ENCODE measurements at regions not wholly inside any gene's neighbourhood (a gene's known extent, or its start where the extent isn't known, plus 50 kb on each side); places are given as distances from the start of the nearest gene placed in this dataset.
"Not testable (repeated sequence)": the region's sequence is repeated elsewhere in the genome, so short reads cannot be mapped to it uniquely, and the experiment has no call there.

- Histone ChIP-seq H3K27me3 (ENCODE audit: insufficient read depth, low read length) (no peaks in the 10 kb centered on the region), H3K27ac (ENCODE audit: low read depth, low read length) (no peak overlapping the region), H3K36me3 (ENCODE audit: insufficient read depth, low read length) (no peaks in the 10 kb centered on the region), H3K4me1 (ENCODE audit: insufficient read depth, low read length) (no peaks in the 10 kb centered on the region), H3K4me3 (ENCODE audit: low read length in 2 of 2) (no peak overlapping the region), H3K9me3 (ENCODE audit: control insufficient read depth in 1 of 2, low read length in 2 of 2) (no peaks in the 10 kb centered on the region)
- Mint-ChIP-seq H3K4me1 (no peaks in the 10 kb centered on the region), H3K27ac (no peak overlapping the region), H3K36me3 (no peaks in the 10 kb centered on the region), H3K27me3 (no peaks in the 10 kb centered on the region), H3K9me3 (peaks cover 0 to 5% (median 1%) of the 10 kb centered on the region in 8 donors), H3K4me3 (no peak overlapping the region)
- ChIA-PET CTCF (ENCODE audit: partially characterized antibody) (no interaction called here), POLR2A (ENCODE audit: partially characterized antibody) (no interaction called here)
- intact Hi-C loops (cut with micrococcal nuclease) = no loop called here
- DNase-seq = no peak
Observed at GRCh38 chr16:13463619-13464018, 456.3 kb upstream of the ERCC4 start.

GRCh38 chr16:13471036-13471435 is 448.9 kb upstream of the ERCC4 start:
- POLR2A ChIA-PET (ENCODE audit: partially characterized antibody) = no interaction called here
- Mint-ChIP-seq H3K9me3 (peaks cover 1 to 8% (median 6%) of the 10 kb centered on the region in 8 donors), H3K27me3 (no peaks in the 10 kb centered on the region), H3K27ac (no peak overlapping the region), H3K4me3 (no peak overlapping the region), H3K36me3 (no peaks in the 10 kb centered on the region), H3K4me1 (no peaks in the 10 kb centered on the region)
- intact Hi-C loops (cut with micrococcal nuclease) = no loop called here
- H3K27ac ChIP-seq (ENCODE audit: low read depth, low read length) = no peak overlapping the region
- no peaks in the 10 kb centered on the region for H3K4me1 ChIP-seq (ENCODE audit: insufficient read depth, low read length)
- no peaks in the 10 kb centered on the region for H3K9me3 ChIP-seq (ENCODE audit: control insufficient read depth in 1 of 2, low read length in 2 of 2)
- CTCF ChIA-PET (ENCODE audit: partially characterized antibody) = no interaction called here
- H3K4me3 ChIP-seq (ENCODE audit: low read length in 2 of 2) = no peak overlapping the region
- DNase-seq = no peak
- no peaks in the 10 kb centered on the region for H3K27me3 ChIP-seq (ENCODE audit: insufficient read depth, low read length)
- H3K36me3 ChIP-seq (ENCODE audit: insufficient read depth, low read length) = no peaks in the 10 kb centered on the region

DNA sequence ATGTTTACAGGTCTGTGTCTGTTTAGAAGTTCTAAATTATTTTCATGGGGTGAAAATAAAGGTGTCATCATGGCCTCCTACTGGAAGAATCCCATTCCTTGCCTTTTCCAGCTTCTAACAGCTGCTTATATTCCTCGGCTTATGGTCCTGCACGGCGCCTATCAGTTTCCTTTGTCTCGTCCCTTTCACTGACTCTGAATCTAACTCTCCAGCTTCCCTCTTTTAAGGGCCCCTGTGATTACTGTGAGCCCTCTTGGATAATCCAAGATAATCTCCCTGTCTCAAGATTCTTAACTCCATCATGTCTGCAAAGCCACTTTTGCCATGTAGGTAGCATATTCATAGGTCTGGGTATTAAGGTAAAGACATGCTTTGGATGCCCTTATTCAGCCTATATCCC is 441.0 kb upstream of the ERCC4 start:
- Histone ChIP-seq H3K4me1 (ENCODE audit: insufficient read depth, low read length) (no peaks in the 10 kb centered on the region), H3K36me3 (ENCODE audit: insufficient read depth, low read length) (no peaks in the 10 kb centered on the region), H3K27ac (ENCODE audit: low read depth, low read length) (no peak overlapping the region), H3K9me3 (ENCODE audit: control insufficient read depth in 1 of 2, low read length in 2 of 2) (no peaks in the 10 kb centered on the region), H3K4me3 (ENCODE audit: low read length in 2 of 2) (no peak overlapping the region), H3K27me3 (ENCODE audit: insufficient read depth, low read length) (no peaks in the 10 kb centered on the region)
- Mint-ChIP-seq H3K9me3 (peaks cover 0 to 23% (median 7%) of the 10 kb centered on the region in 8 donors), H3K36me3 (no peaks in the 10 kb centered on the region), H3K4me1 (no peaks in the 10 kb centered on the region), H3K27me3 (no peaks in the 10 kb centered on the region), H3K4me3 (no peak overlapping the region), H3K27ac (no peak overlapping the region)
- intact Hi-C loops (cut with micrococcal nuclease) = no loop called here
- DNase-seq = no peak
- ChIA-PET CTCF (ENCODE audit: partially characterized antibody) (no interaction called here), POLR2A (ENCODE audit: partially characterized antibody) (no interaction called here)

DNA sequence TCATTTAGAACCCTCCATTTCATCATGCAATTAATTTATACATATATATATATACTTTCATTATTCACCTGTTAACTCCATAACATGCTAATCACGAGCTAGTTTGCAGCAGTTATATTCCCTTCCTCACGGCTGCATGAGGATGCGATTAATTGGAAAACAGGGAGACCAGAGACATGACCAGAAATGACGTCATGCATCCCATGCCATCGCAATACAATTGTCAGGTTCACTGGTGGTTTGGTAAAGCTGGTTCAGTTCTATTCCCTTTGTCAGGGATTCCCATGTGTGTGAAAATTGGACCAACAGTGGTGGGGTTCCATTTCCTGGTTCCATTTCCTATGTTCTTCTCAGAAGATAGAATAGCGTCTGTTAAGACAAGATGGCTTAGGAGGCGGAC is 440.4 kb upstream of the ERCC4 start:
- Histone ChIP-seq H3K36me3 (ENCODE audit: insufficient read depth, low read length) (no peaks in the 10 kb centered on the region), H3K27ac (ENCODE audit: low read depth, low read length) (no peak overlapping the region), H3K4me1 (ENCODE audit: insufficient read depth, low read length) (no peaks in the 10 kb centered on the region), H3K27me3 (ENCODE audit: insufficient read depth, low read length) (no peaks in the 10 kb centered on the region), H3K4me3 (ENCODE audit: low read length in 2 of 2) (no peak overlapping the region), H3K9me3 (ENCODE audit: control insufficient read depth in 1 of 2, low read length in 2 of 2) (no peaks in the 10 kb centered on the region)
- no peaks in the 10 kb centered on the region for H3K4me1 Mint-ChIP-seq
- no peak overlapping the region for H3K27ac Mint-ChIP-seq
- no peak for DNase-seq
- no peaks in the 10 kb centered on the region for H3K27me3 Mint-ChIP-seq
- intact Hi-C loops (cut with micrococcal nuclease) = no loop called here
- no peak overlapping the region for H3K4me3 Mint-ChIP-seq
- CTCF ChIA-PET (ENCODE audit: partially characterized antibody) = no interaction called here
- no peaks in the 10 kb centered on the region for H3K36me3 Mint-ChIP-seq
- POLR2A ChIA-PET (ENCODE audit: partially characterized antibody) = no interaction called here
- peaks cover 0 to 23% (median 7%) of the 10 kb centered on the region in 8 donors for H3K9me3 Mint-ChIP-seq

- intact Hi-C loops (cut with micrococcal nuclease) = no loop called here
- H3K36me3 ChIP-seq (ENCODE audit: insufficient read depth, low read length) = no peaks in the 10 kb centered on the region
- Mint-ChIP-seq H3K27ac (no peak overlapping the region), H3K4me3 (no peak overlapping the region), H3K9me3 (peaks cover 2 to 31% (median 10%) of the 10 kb centered on the region in 8 donors), H3K27me3 (no peaks in the 10 kb centered on the region), H3K36me3 (no peaks in the 10 kb centered on the region), H3K4me1 (no peaks in the 10 kb centered on the region)
- ChIA-PET CTCF (ENCODE audit: partially characterized antibody) (no interaction called here), POLR2A (ENCODE audit: partially characterized antibody) (no interaction called here)
- H3K27ac ChIP-seq (ENCODE audit: low read depth, low read length) = no peak overlapping the region
- no peaks in the 10 kb centered on the region for H3K4me1 ChIP-seq (ENCODE audit: insufficient read depth, low read length)
- H3K9me3 ChIP-seq (ENCODE audit: control insufficient read depth in 1 of 2, low read length in 2 of 2) = no peaks in the 10 kb centered on the region
- H3K4me3 ChIP-seq (ENCODE audit: low read length in 2 of 2) = no peak overlapping the region
- DNase-seq = no peak
- no peaks in the 10 kb centered on the region for H3K27me3 ChIP-seq (ENCODE audit: insufficient read depth, low read length)
Observed at GRCh38 chr16:13480801-13481200, 439.2 kb upstream of the ERCC4 start.

GRCh38 chr16:13483121-13483520 is 436.8 kb upstream of the ERCC4 start:
- no peaks in the 10 kb centered on the region for H3K4me1 Mint-ChIP-seq
- H3K4me1 ChIP-seq (ENCODE audit: insufficient read depth, low read length) = no peaks in the 10 kb centered on the region
- CTCF ChIA-PET (ENCODE audit: partially characterized antibody) = no interaction called here
- POLR2A ChIA-PET (ENCODE audit: partially characterized antibody) = no interaction called here
- intact Hi-C loops (cut with micrococcal nuclease) = no loop called here
- H3K27ac Mint-ChIP-seq = no peak overlapping the region
- peaks cover 0 to 38% (median 9%) of the 10 kb centered on the region in 8 donors for H3K9me3 Mint-ChIP-seq
- H3K27me3 ChIP-seq (ENCODE audit: insufficient read depth, low read length) = no peaks in the 10 kb centered on the region
- no peaks in the 10 kb centered on the region for H3K36me3 ChIP-seq (ENCODE audit: insufficient read depth, low read length)
- H3K36me3 Mint-ChIP-seq = no peaks in the 10 kb centered on the region
- no peak overlapping the region for H3K4me3 Mint-ChIP-seq
- no peak overlapping the region for H3K4me3 ChIP-seq (ENCODE audit: low read length in 2 of 2)
- no peak for DNase-seq
- no peaks in the 10 kb centered on the region for H3K9me3 ChIP-seq (ENCODE audit: control insufficient read depth in 1 of 2, low read length in 2 of 2)
- no peaks in the 10 kb centered on the region for H3K27me3 Mint-ChIP-seq
- H3K27ac ChIP-seq (ENCODE audit: low read depth, low read length) = no peak overlapping the region

DNA sequence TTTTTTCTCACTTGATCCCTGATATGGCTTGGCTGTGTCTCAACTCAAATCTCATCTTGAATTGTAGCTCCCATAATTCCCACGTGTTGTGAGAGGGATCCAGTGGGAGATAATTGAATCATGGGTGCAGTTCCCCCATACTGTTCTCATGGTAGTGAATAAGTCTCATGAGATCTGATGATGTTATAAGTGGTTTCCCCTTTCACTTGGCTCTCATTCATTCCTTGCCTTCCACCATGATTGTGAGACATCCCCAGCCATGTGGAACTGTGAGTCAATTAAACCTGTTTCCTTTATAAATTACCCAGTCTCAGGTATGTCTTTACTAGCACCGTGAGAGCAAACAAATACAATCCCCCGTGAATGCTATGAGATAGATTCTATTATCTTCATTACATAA is 430.5 kb upstream of the ERCC4 start:
- DNase-seq; POLR2A ChIA-PET (ENCODE audit: partially characterized antibody); CTCF ChIA-PET (ENCODE audit: partially characterized antibody); H3K27ac ChIP-seq (ENCODE audit: low read depth, low read length); H3K4me1 Mint-ChIP-seq; H3K27me3 ChIP-seq (ENCODE audit: insufficient read depth, low read length); H3K27ac Mint-ChIP-seq; H3K9me3 ChIP-seq (ENCODE audit: control insufficient read depth in 1 of 2, low read length in 2 of 2); H3K4me3 ChIP-seq (ENCODE audit: low read length in 2 of 2); H3K4me1 ChIP-seq (ENCODE audit: insufficient read depth, low read length); intact Hi-C loops (cut with micrococcal nuclease); H3K36me3 ChIP-seq (ENCODE audit: insufficient read depth, low read length); H3K36me3 Mint-ChIP-seq; H3K4me3 Mint-ChIP-seq; H3K27me3 Mint-ChIP-seq: not testable (repeated sequence)
- H3K9me3 Mint-ChIP-seq = peaks cover 0 to 20% (median 5%) of the 10 kb centered on the region in 8 donors

- Mint-ChIP-seq H3K4me3 (no peak overlapping the region), H3K4me1 (no peaks in the 10 kb centered on the region), H3K9me3 (peaks cover 0 to 11% (median 1%) of the 10 kb centered on the region in 8 donors), H3K27me3 (peaks cover 0 to 1% of the 10 kb centered on the region in 2 donors), H3K27ac (no peak overlapping the region), H3K36me3 (no peaks in the 10 kb centered on the region)
- no peak overlapping the region for H3K27ac ChIP-seq (ENCODE audit: low read depth, low read length)
- no peaks in the 10 kb centered on the region for H3K36me3 ChIP-seq (ENCODE audit: insufficient read depth, low read length)
- no peak for DNase-seq
- ChIA-PET CTCF (ENCODE audit: partially characterized antibody) (no interaction called here), POLR2A (ENCODE audit: partially characterized antibody) (no interaction called here)
- no peak overlapping the region for H3K4me3 ChIP-seq (ENCODE audit: low read length in 2 of 2)
- H3K9me3 ChIP-seq (ENCODE audit: control insufficient read depth in 1 of 2, low read length in 2 of 2) = no peaks in the 10 kb centered on the region
- H3K4me1 ChIP-seq (ENCODE audit: insufficient read depth, low read length) = no peaks in the 10 kb centered on the region
- intact Hi-C loops (cut with micrococcal nuclease) = no loop called here
- no peaks in the 10 kb centered on the region for H3K27me3 ChIP-seq (ENCODE audit: insufficient read depth, low read length)
Observed at GRCh38 chr16:13492046-13492445, 427.9 kb upstream of the ERCC4 start.
